PC-3 (cell line): ENCODE measurements at regions not wholly inside any gene's neighbourhood (a gene's known extent, or its start where the extent isn't known, plus 50 kb on each side); places are given as distances from the start of the nearest gene placed in this dataset.
A peak's percentile ranks its signal among the peaks of the same experiment; 100 is the strongest.

Source experiments
- ATAC-seq: fragments of 200-7000 bp; cut with Tn5 transposase; 2 replicates; pipeline ENCODE4 v1.9.1; 2020; ENCODE audit warnings: mild to moderate bottlenecking, moderate library complexity
- BruUV-seq: library from RNA; stranded (reverse); fragments of 400-500 nt; replicated peaks from 2 replicates; lab custom pipeline; 2021; lab: Mats Ljungman, UMichigan
- CTCF ChIA-PET: fragments of 300-600 bp; sonication (Branson Sonifier 250); formaldehyde crosslinking; loops from one replicate; lab custom pipeline; 2022; ENCODE audit warnings: antibody characterized with exemption; lab: Charles Lee
- POLR2A ChIA-PET: fragments of 300-600 bp; sonication (Branson Sonifier 250); formaldehyde crosslinking; loops from one replicate; lab custom pipeline; 2022; ENCODE audit warnings: antibody characterized with exemption; ENCODE audit not compliant: unreplicated experiment; lab: Charles Lee
- DNase-seq: peaks from one replicate; pipeline ENCODE4 v3.0.0-alpha.2; 2015
- H2AFZ ChIP-seq: fragments of 300-600 bp; sonication (generic); 2 replicates; pipeline ENCODE4 v1.6.0; 2016; ENCODE audit warnings: antibody characterized with exemption, low read length
- H3F3A ChIP-seq: fragments of 300-600 bp; sonication (generic); one replicate; pipeline ENCODE4 v1.6.0; 2017; ENCODE audit warnings: antibody characterized with exemption, low read length, control low read depth, mild to moderate bottlenecking; ENCODE audit not compliant: unreplicated experiment
- H3K27ac ChIP-seq: fragments of 300-600 bp; sonication (generic); 2 replicates; pipeline ENCODE4 v1.5.1; 2016; ENCODE audit warnings: mild to moderate bottlenecking, low read length
- H3K27me3 ChIP-seq: fragments of 300-600 bp; sonication (generic); 2 replicates; pipeline ENCODE4 v1.6.1; 2016; ENCODE audit warnings: low read length, mixed read lengths
- H3K36me3 ChIP-seq: fragments of 300-600 bp; sonication (generic); 2 replicates; pipeline ENCODE4 v1.6.1; 2016; ENCODE audit warnings: low read depth, mixed run types, low read length, mixed read lengths
- H3K4me1 ChIP-seq: fragments of 300-600 bp; sonication (generic); 2 replicates; pipeline ENCODE4 v1.5.1; 2016; ENCODE audit warnings: low read length; ENCODE audit not compliant: insufficient read depth
- H3K4me2 ChIP-seq: fragments of 300-600 bp; sonication (generic); 2 replicates; pipeline ENCODE4 v1.6.0; 2016; ENCODE audit warnings: low read length
- H3K4me3 ChIP-seq: fragments of 300-600 bp; sonication (generic); 2 replicates; pipeline ENCODE4 v1.5.1; 2016; ENCODE audit warnings: mild to moderate bottlenecking, low read length, mixed read lengths
- H3K79me2 ChIP-seq: fragments of 300-600 bp; sonication (generic); 2 replicates; pipeline ENCODE4 v1.6.1; 2017; ENCODE audit warnings: low read length, mixed read lengths
- H3K9ac ChIP-seq: fragments of 300-600 bp; sonication (generic); 2 replicates; pipeline ENCODE4 v1.6.0; 2016; ENCODE audit warnings: mild to moderate bottlenecking, low read length
- H3K9me2 ChIP-seq: fragments of 300-600 bp; sonication (generic); replicated peaks from 2 replicates; pipeline ENCODE4 v1.6.1; 2016; ENCODE audit warnings: mixed run types, low read length, mixed read lengths
- H3K9me3 ChIP-seq: fragments of 300-600 bp; sonication (generic); 2 replicates; pipeline ENCODE4 v1.6.1; 2016; ENCODE audit warnings: low read length, mixed read lengths
- H4K20me1 ChIP-seq: fragments of 300-600 bp; sonication (generic); 2 replicates; pipeline ENCODE4 v1.6.1; 2016; ENCODE audit warnings: low read length, mixed read lengths
- EZH2 ChIP-seq: fragments of 300-600 bp; sonication (generic); IDR thresholded peaks from one replicate; pipeline ENCODE4 v1.6.1; 2017; ENCODE audit warnings: antibody characterized with exemption, mild to moderate bottlenecking, low read length; ENCODE audit not compliant: unreplicated experiment
- EZH2phosphoT487 ChIP-seq: fragments of 300-600 bp; sonication (generic); IDR thresholded peaks from 2 replicates; pipeline ENCODE4 v1.6.1; 2018; ENCODE audit warnings: mild to moderate bottlenecking, antibody characterized with exemption, low read length, borderline replicate concordance
- intact Hi-C: fragments of 100-400 bp; cut with micrococcal nuclease; formaldehyde crosslinking; loops from 2 replicates; pipeline ENCODE4 v1.9.0; 2023
- TF ChIP-seq, protein P1 (sequence below): fragments of 300-600 bp; sonication (generic); conservative IDR thresholded peaks from 2 replicates; pipeline ENCODE4 v1.5.1; 2017; ENCODE audit warnings: antibody characterized with exemption, low read depth, mild to moderate bottlenecking, low read length

DNA sequence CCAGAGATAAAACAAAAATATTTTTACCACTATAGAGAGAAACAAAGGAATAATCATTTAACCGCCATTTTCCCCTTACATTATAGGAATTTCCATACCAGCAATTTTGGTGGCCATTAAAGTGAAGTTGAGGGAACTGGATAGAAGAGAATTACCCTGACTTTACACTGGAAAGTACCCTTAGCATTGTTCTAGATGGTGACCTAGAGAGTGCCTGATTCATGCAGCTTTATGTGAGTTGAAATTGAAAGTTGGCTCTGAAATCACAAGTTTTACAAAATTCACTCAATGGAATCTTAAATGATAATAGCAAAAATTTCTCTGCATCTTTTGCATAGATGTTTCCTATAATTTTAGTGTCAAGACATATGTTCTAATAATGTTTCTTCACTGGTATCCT is 55.7 kb upstream of the PREP start:
- no peak for ATAC-seq
- peak overlapping the region; percentile 76 for H3K27ac ChIP-seq
- peaks cover 18% of the 10 kb centered on the region for H3K4me1 ChIP-seq
- H3K36me3 ChIP-seq, result no peaks in the 10 kb centered on the region
- H3K27me3 ChIP-seq, result no peaks in the 10 kb centered on the region
- no peaks in the 10 kb centered on the region for H3K9me3 ChIP-seq
- no peak overlapping the region for H3K9ac ChIP-seq
- no peaks in the 10 kb centered on the region for H3K9me2 ChIP-seq
- TF ChIP-seq EZH2phosphoT487, result no peak
- TF ChIP-seq, protein P1, sequence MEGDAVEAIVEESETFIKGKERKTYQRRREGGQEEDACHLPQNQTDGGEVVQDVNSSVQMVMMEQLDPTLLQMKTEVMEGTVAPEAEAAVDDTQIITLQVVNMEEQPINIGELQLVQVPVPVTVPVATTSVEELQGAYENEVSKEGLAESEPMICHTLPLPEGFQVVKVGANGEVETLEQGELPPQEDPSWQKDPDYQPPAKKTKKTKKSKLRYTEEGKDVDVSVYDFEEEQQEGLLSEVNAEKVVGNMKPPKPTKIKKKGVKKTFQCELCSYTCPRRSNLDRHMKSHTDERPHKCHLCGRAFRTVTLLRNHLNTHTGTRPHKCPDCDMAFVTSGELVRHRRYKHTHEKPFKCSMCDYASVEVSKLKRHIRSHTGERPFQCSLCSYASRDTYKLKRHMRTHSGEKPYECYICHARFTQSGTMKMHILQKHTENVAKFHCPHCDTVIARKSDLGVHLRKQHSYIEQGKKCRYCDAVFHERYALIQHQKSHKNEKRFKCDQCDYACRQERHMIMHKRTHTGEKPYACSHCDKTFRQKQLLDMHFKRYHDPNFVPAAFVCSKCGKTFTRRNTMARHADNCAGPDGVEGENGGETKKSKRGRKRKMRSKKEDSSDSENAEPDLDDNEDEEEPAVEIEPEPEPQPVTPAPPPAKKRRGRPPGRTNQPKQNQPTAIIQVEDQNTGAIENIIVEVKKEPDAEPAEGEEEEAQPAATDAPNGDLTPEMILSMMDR, result no peak
- no peak for TF ChIP-seq EZH2
- ChIA-PET CTCF (no interaction called here), POLR2A (interaction anchor here (0.5 kb wide), 1 partner anchor 112 kb away, joined by 3 read pairs; no protein-coding TSS in a partner anchor)
- no peak overlapping the region for H3K4me3 ChIP-seq
- no TSS peak for BruUV-seq
- H2AFZ ChIP-seq, result no peak overlapping the region
- no peaks in the 10 kb centered on the region for H4K20me1 ChIP-seq
- no peak overlapping the region; the same call in 1 of the 2 replicates for H3K4me2 ChIP-seq
- no peaks in the 10 kb centered on the region for H3F3A ChIP-seq
- DNase-seq, result no peak
- intact Hi-C loops, result no loop called here
- no peaks in the 10 kb centered on the region for H3K79me2 ChIP-seq

DNA sequence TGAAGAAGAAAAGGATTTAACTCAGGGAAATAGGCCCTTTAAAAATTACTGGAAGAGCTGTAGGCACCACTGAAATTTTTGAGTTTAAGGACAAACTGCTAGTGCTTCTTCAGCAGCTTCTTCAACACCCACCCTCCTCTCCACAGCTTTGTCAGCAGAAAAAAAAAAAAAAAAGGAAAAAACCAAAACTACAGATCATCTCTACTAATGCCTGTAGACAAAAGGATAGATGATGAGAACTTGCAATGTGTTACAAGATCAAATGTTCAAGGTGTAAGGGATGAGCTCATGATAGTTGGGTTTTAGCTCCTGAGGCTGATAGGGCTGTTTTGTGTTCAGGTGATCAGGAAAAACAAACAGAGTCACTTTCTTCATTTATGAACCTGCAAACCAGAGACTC is 55.2 kb upstream of the PREP start:
- DNase-seq (no peak), ATAC-seq (no peak)
- intact Hi-C loops, result no loop called here
- no peaks in the 10 kb centered on the region for H3K36me3 ChIP-seq
- H3K79me2 ChIP-seq, result no peaks in the 10 kb centered on the region
- no peaks in the 10 kb centered on the region for H3K27me3 ChIP-seq
- CTCF ChIA-PET, result no interaction called here
- H3K4me2 ChIP-seq, result no peak overlapping the region
- no peak overlapping the region for H3K4me3 ChIP-seq
- BruUV-seq, result no TSS peak
- peaks cover 18% of the 10 kb centered on the region for H3K4me1 ChIP-seq
- POLR2A ChIA-PET, result no interaction called here
- H2AFZ ChIP-seq, result no peak overlapping the region
- H3K27ac ChIP-seq, result no peak overlapping the region
- H4K20me1 ChIP-seq, result no peaks in the 10 kb centered on the region
- H3F3A ChIP-seq, result no peaks in the 10 kb centered on the region
- H3K9me3 ChIP-seq, result no peaks in the 10 kb centered on the region
- TF ChIP-seq, protein P1, result no peak
- no peaks in the 10 kb centered on the region for H3K9me2 ChIP-seq
- H3K9ac ChIP-seq, result no peak overlapping the region

DNA sequence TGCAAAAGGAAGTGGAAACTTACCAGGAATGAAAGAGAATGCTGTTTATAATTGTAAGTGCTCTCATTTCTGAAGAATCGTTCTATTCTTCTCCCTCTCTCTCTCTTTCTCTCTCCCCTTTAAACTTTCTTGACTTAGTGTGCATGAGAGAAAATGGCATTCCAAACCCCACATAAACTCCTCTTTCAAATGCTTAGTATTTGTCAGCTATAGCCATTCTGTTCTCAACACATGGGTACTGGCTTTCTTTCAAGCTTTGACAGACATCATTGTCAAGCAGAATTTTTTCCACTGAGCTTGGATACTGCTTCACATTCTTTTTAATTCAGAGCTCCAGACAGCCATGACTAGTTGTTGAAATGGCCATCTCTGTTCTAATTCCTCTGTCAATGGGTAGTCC is 51.1 kb upstream of the PREP start:
- intact Hi-C loops, result no loop called here
- Histone ChIP-seq H3K36me3 (no peaks in the 10 kb centered on the region), H3K27me3 (no peaks in the 10 kb centered on the region), H3K9me3 (no peaks in the 10 kb centered on the region), H3K27ac (no peak overlapping the region), H2AFZ (no peak overlapping the region), H3F3A (no peaks in the 10 kb centered on the region), H3K4me2 (no peak overlapping the region), H3K4me1 (peaks cover 5% of the 10 kb centered on the region), H3K4me3 (no peak overlapping the region), H4K20me1 (no peaks in the 10 kb centered on the region), H3K9ac (no peak overlapping the region), H3K79me2 (no peaks in the 10 kb centered on the region), H3K9me2 (no peaks in the 10 kb centered on the region)
- BruUV-seq, result no TSS peak
- TF ChIP-seq, protein P1, result no peak
- TF ChIP-seq EZH2, result no peak
- TF ChIP-seq EZH2phosphoT487, result no peak
- ATAC-seq (no peak), DNase-seq (no peak)
- POLR2A ChIA-PET, result no interaction called here
- CTCF ChIA-PET, result no interaction called here
